Thoracic aorta (tissue), 2 donors: ENCODE measurements at regions not wholly inside any gene's neighbourhood (a gene's known extent, or its start where the extent isn't known, plus 50 kb on each side); places are given as distances from the start of the nearest gene placed in this dataset.
"Not testable (repeated sequence)": the region's sequence is repeated elsewhere in the genome, so short reads cannot be mapped to it uniquely, and the experiment has no call there.

ENCODE experiments used
- ATAC-seq: fragments of 150-250 bp; one replicate; pipeline ENCODE4 v1.8.0; 2017; ENCODE audit warnings: low read depth; ENCODE audit not compliant: insufficient number of reproducible peaks, low FRiP score
- DNase-seq: peaks from one replicate; pipeline ENCODE4 v3.0.0-alpha.2; 2020; ENCODE audit warnings: low spot score
- H3K27ac ChIP-seq, 2 donors: fragments of 200-600 bp; sonication (generic); 1 replicate in 1 of 2; 2 replicates in 1 of 2; pipeline ENCODE4 v1.5.1; 2016; ENCODE audit warnings: mild to moderate bottlenecking in 2 of 2, moderate library complexity in 2 of 2
- H3K27me3 ChIP-seq: fragments of 200-600 bp; sonication (generic); replicated peaks from 2 replicates; pipeline ENCODE4 v1.6.0; 2016; ENCODE audit warnings: mild to moderate bottlenecking; ENCODE audit not compliant: insufficient read depth
- H3K36me3 ChIP-seq: fragments of 200-600 bp; sonication (generic); one replicate; pipeline ENCODE4 v1.5.1; 2016
- H3K4me1 ChIP-seq, 2 donors: fragments of 200-600 bp; sonication (generic); 1 replicate in 1 of 2; 2 replicates in 1 of 2; pipeline versions ENCODE4 v1.5.1 to v1.6.0; 2016; ENCODE audit warnings: low read depth in 2 of 2, mild to moderate bottlenecking in 1 of 2; ENCODE audit not compliant: control insufficient read depth in 1 of 2
- H3K4me3 ChIP-seq: fragments of 200-600 bp; sonication (generic); 2 replicates; pipeline ENCODE4 v1.5.1; 2016; ENCODE audit warnings: mild to moderate bottlenecking
- H3K9me3 ChIP-seq: fragments of 200-600 bp; sonication (generic); 2 replicates; pipeline ENCODE4 v1.5.1; 2016
- TF ChIP-seq, protein P1 (sequence below): fragments of 200-600 bp; sonication (generic); IDR thresholded peaks from one replicate; pipeline ENCODE4 v1.5.1; 2019; ENCODE audit warnings: antibody characterized with exemption

DNA sequence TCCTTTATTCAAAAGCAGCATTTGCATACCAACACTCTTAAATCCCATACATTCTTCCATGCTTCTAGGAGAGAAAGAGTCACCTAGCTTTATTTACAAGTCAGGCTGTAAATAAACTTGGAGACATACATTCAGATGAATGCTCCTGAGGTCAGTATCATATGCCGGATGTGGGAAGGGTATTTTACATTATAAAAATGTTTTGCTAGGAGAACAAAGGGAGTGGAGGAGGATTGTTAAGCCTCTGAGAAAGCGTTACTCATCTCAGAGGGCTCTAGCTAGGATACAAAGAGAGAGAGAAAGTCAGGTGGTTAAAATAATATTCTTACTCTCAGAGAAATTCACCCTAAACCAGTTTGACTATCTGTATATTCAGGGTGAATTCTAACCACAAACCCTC is 300.9 kb upstream of the NPSR1 start:
- H3K4me1 ChIP-seq: peaks cover 7 to 39% of the 10 kb centered on the region in 2 donors
- DNase-seq (no peak), ATAC-seq (no peak)
- H3K4me3 ChIP-seq: no peak overlapping the region
- TF ChIP-seq, protein P1, sequence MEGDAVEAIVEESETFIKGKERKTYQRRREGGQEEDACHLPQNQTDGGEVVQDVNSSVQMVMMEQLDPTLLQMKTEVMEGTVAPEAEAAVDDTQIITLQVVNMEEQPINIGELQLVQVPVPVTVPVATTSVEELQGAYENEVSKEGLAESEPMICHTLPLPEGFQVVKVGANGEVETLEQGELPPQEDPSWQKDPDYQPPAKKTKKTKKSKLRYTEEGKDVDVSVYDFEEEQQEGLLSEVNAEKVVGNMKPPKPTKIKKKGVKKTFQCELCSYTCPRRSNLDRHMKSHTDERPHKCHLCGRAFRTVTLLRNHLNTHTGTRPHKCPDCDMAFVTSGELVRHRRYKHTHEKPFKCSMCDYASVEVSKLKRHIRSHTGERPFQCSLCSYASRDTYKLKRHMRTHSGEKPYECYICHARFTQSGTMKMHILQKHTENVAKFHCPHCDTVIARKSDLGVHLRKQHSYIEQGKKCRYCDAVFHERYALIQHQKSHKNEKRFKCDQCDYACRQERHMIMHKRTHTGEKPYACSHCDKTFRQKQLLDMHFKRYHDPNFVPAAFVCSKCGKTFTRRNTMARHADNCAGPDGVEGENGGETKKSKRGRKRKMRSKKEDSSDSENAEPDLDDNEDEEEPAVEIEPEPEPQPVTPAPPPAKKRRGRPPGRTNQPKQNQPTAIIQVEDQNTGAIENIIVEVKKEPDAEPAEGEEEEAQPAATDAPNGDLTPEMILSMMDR: no peak
- H3K9me3 ChIP-seq: no peaks in the 10 kb centered on the region
- H3K36me3 ChIP-seq: no peaks in the 10 kb centered on the region
- no peak overlapping the region for H3K27ac ChIP-seq
- H3K27me3 ChIP-seq: no peaks in the 10 kb centered on the region

DNA sequence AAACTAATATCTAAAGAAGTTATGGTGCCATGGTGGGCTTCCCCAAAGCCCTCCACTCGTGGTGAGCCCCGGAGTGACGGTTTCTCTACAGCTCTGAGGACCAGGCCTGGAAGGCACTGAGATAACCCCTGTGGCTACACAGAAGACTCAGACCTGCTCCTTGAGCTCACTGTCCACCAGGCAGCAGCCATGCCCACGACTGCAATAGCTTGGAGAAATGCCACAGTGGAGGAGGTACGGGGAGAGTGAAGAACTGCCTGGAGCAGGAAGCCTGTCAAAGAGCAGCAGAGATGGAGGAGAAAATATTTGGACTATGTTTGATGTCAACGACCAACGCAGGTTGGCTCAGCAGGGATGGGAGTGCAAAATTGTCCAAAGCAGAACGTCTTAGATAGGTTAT is 300.1 kb upstream of the NPSR1 start:
- ATAC-seq (no peak), DNase-seq (no peak)
- H3K27ac ChIP-seq: no peak overlapping the region
- peaks cover 7 to 39% of the 10 kb centered on the region in 2 donors for H3K4me1 ChIP-seq
- H3K27me3 ChIP-seq: no peaks in the 10 kb centered on the region
- no peaks in the 10 kb centered on the region for H3K36me3 ChIP-seq
- TF ChIP-seq, protein P1: no peak
- H3K4me3 ChIP-seq: no peak overlapping the region
- H3K9me3 ChIP-seq: no peaks in the 10 kb centered on the region

DNA sequence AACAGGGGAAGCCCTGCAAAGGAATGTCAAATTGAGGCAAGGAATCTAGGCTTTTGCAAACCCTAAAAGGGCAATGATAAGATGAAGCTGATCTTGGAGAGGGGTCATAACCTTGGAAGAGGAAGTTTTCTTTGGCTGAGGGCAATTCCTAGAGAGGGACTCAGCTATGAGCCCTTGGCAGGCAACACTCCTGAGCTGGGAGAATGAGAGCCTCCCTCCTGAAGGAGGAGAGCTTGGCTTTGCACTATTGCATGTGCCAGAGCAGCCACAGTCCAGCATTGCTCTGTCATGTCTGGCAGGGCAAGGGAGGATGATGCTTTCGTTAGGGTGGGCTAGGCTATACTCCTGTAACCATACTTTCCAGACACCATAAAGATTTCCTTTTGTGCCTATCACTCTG is 299.4 kb upstream of the NPSR1 start:
- ATAC-seq, DNase-seq, H3K4me3 ChIP-seq, H3K36me3 ChIP-seq, H3K27me3 ChIP-seq, H3K9me3 ChIP-seq, H3K27ac ChIP-seq: not testable (repeated sequence)
- H3K4me1 ChIP-seq: peaks cover 7 to 39% of the 10 kb centered on the region in 2 donors

- Histone ChIP-seq H3K27me3 (no peaks in the 10 kb centered on the region), H3K4me3 (no peak overlapping the region), H3K27ac (no peak overlapping the region), H3K9me3 (no peaks in the 10 kb centered on the region), H3K4me1 (peaks cover 0 to 22% of the 10 kb centered on the region in 2 donors), H3K36me3 (no peaks in the 10 kb centered on the region)
- DNase-seq (no peak), ATAC-seq (no peak)
- TF ChIP-seq, protein P1: no peak
Observed at GRCh38 chr7:34361663-34362250, 296.3 kb upstream of the NPSR1 start.

DNA sequence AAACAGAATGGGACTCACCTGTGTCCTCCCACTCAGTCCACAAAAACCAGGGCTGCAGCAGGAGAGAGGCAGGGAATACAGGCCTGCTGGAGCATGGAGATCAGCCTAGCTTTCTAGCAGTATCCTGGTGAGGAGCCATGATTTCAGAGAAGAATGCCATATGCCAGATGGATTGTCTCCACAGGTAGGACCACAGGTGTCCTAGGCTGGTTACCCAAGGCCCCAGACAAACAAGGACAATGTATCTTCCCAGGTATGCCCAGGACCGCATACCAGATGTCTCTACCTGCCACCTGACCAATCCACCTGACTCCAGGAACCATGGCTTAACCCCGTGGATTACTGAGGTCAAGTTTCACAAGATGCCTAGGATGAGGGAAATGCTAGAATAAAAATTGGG is 295.4 kb upstream of the NPSR1 start:
- TF ChIP-seq, protein P1: no peak
- no peak for DNase-seq
- Histone ChIP-seq H3K4me3 (no peak overlapping the region), H3K4me1 (peaks cover 0 to 21% of the 10 kb centered on the region in 2 donors), H3K36me3 (no peaks in the 10 kb centered on the region), H3K9me3 (no peaks in the 10 kb centered on the region), H3K27ac (no peak overlapping the region), H3K27me3 (no peaks in the 10 kb centered on the region)
- no peak for ATAC-seq

- Histone ChIP-seq H3K4me1 (peaks cover 0 to 6% of the 10 kb centered on the region in 2 donors), H3K27me3 (no peaks in the 10 kb centered on the region), H3K4me3 (no peak overlapping the region), H3K27ac (no peak overlapping the region), H3K9me3 (no peaks in the 10 kb centered on the region), H3K36me3 (no peaks in the 10 kb centered on the region)
- ATAC-seq: no peak
- TF ChIP-seq, protein P1: no peak
- no peak for DNase-seq
Observed at GRCh38 chr7:34364130-34364529, 293.9 kb upstream of the NPSR1 start.
